ENCODE measurements at regions not wholly inside any gene's neighbourhood (a gene's known extent, or its start where the extent isn't known, plus 50 kb on each side); places are given as distances from the start of the nearest gene placed in this dataset.

- TF ChIP-seq CTCF (IDR thresholded peaks at IDR 0.05; ENCODE audit: insufficient read depth, low read length): no peak
- no peak for TF ChIP-seq REST (IDR thresholded peaks at IDR 0.05; ENCODE audit: insufficient replicate concordance, low read depth)
- no peak for TF ChIP-seq GABPA (IDR thresholded peaks at IDR 0.05; ENCODE audit: low read depth)
- no peak for TF ChIP-seq POLR2AphosphoS5 (IDR thresholded peaks at IDR 0.05; ENCODE audit: low read depth)
- no peak for TF ChIP-seq SPI1 (IDR thresholded peaks at IDR 0.05; ENCODE audit: borderline replicate concordance, low read depth)
Observed at GRCh38 chr16:65222536-65222935, 100.7 kb upstream of the CDH11 start.
